Activated CD8-positive, alpha-beta T cell treated with anti-CD3 and anti-CD28 coated beads for 36 hours (primary cell): ENCODE measurements at regions not wholly inside any gene's neighbourhood (a gene's known extent, or its start where the extent isn't known, plus 50 kb on each side); places are given as distances from the start of the nearest gene placed in this dataset.

Source experiments
- ATAC-seq: fragments of 200-7000 bp; cut with Tn5 transposase; one replicate; pipeline ENCODE4 v1.10.0; 2021; ENCODE audit warnings: mild to moderate bottlenecking, moderate library complexity
- CTCF ChIA-PET: fragments of 350-600 bp; sonication (Branson Sonifier 250); formaldehyde crosslinking; loops from one replicate; lab custom pipeline; 2021; ENCODE audit warnings: antibody characterized with exemption; lab: Charles Lee
- POLR2A ChIA-PET: fragments of 350-600 bp; sonication (Branson Sonifier 250); formaldehyde crosslinking; loops from one replicate; lab custom pipeline; 2021; ENCODE audit warnings: antibody characterized with exemption; lab: Charles Lee
- DNase-seq: peaks from one replicate; pipeline ENCODE4 v3.0.0-alpha.2; 2020
- H3K27ac Mint-ChIP-seq: one replicate; pipeline ENCODE4 v1.8.0; 2021; ENCODE audit warnings: mild to moderate bottlenecking, mixed read lengths
- H3K27me3 Mint-ChIP-seq: one replicate; pipeline ENCODE4 v1.8.0; 2021; ENCODE audit warnings: mixed read lengths
- H3K36me3 Mint-ChIP-seq: one replicate; pipeline ENCODE4 v1.8.0; 2021; ENCODE audit warnings: low read depth, mixed read lengths
- H3K4me1 Mint-ChIP-seq: one replicate; pipeline ENCODE4 v1.8.0; 2021; ENCODE audit warnings: low read depth, mixed read lengths
- H3K4me3 Mint-ChIP-seq: one replicate; pipeline ENCODE4 v1.8.0; 2021; ENCODE audit warnings: mild to moderate bottlenecking, moderate library complexity, mixed read lengths
- H3K9me3 Mint-ChIP-seq: one replicate; pipeline ENCODE4 v1.8.0; 2021; ENCODE audit warnings: mixed read lengths
- CTCF ChIP-seq: fragments of 200-600 bp; IDR thresholded peaks from one replicate; pipeline ENCODE4 v1.8.0; 2022; ENCODE audit warnings: antibody characterized with exemption, mild to moderate bottlenecking
- intact Hi-C: fragments of 100-400 bp; cut with micrococcal nuclease; formaldehyde crosslinking; loops from one replicate; pipeline ENCODE4 v1.10.0; 2022

DNA sequence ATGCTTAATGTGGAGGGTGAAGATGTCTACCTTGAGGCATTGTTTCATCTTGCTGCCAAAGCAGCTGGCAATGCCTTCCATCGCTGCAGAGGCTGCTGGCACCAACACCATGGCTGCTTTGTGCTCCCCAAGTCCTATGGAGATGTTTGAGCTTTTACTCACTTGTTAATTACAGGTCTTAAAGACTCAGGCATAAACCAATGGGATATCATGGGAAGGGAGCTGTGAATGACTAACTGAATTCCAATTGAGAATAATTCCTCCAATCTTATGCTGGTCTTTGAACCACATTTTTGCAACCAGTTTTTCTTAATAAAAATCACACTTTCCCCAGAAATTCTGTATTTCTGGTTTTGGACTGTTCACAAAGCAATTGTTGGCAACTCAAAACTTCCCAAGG is 762.0 kb downstream of the GBE1 start:
- H3K27me3 Mint-ChIP-seq: no peaks in the 10 kb centered on the region
- DNase-seq (no peak), ATAC-seq (no peak)
- peaks cover 6% of the 10 kb centered on the region for H3K9me3 Mint-ChIP-seq
- H3K4me1 Mint-ChIP-seq: no peaks in the 10 kb centered on the region
- H3K36me3 Mint-ChIP-seq: no peaks in the 10 kb centered on the region
- TF ChIP-seq CTCF: no peak
- ChIA-PET CTCF (no interaction called here), POLR2A (no interaction called here)
- no peak overlapping the region for H3K27ac Mint-ChIP-seq
- intact Hi-C loops: no loop called here
- no peak overlapping the region for H3K4me3 Mint-ChIP-seq

DNA sequence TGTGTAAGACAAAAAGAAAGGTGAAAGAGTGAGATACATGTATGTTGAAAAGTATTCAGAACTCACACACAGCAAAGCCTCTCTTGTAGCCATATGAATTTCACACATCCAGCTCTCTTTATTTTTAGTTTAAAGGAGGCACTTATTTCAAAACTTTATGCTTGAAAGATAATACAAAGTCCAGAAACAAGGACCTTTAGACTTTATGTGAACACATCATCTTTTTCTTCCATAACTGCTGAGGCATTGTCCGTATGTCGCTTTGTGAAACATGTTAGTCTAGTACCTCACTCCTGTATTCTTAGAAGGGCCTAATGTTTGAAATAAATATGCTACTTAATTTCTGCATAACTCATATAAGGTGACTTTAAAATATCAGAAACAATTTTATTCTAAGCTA is 763.4 kb downstream of the GBE1 start:
- Mint-ChIP-seq H3K27me3 (no peaks in the 10 kb centered on the region), H3K4me3 (no peak overlapping the region), H3K36me3 (no peaks in the 10 kb centered on the region), H3K27ac (no peak overlapping the region), H3K4me1 (no peaks in the 10 kb centered on the region), H3K9me3 (peaks cover 10% of the 10 kb centered on the region)
- no peak for TF ChIP-seq CTCF
- intact Hi-C loops: no loop called here
- ChIA-PET CTCF (no interaction called here), POLR2A (no interaction called here)
- no peak for ATAC-seq
- no peak for DNase-seq

DNA sequence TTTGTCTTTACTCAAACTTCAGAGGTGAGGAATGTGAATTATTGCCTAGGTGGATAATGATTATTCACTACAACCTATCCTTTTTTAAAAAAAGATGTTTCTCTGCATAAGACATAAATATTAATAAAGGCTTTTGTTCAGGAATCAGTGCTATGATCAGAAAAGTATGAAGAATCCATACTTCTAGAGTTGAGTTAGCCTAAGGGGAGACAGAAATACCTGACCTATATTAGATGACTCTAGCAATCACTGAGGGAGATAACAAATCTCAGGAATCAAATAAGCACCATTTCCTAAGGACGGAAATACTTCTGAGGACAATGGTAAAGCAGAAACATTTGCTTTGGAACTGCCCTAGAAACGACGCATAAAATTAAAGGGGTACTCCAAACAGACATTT is 763.8 kb downstream of the GBE1 start:
- ChIA-PET CTCF (no interaction called here), POLR2A (no interaction called here)
- DNase-seq (no peak), ATAC-seq (no peak)
- Mint-ChIP-seq H3K4me3 (no peak overlapping the region), H3K36me3 (no peaks in the 10 kb centered on the region), H3K27me3 (no peaks in the 10 kb centered on the region), H3K9me3 (peaks cover 12% of the 10 kb centered on the region), H3K27ac (no peak overlapping the region), H3K4me1 (no peaks in the 10 kb centered on the region)
- intact Hi-C loops: no loop called here
- no peak for TF ChIP-seq CTCF

- ChIA-PET CTCF (no interaction called here), POLR2A (no interaction called here)
- ATAC-seq: no peak
- Mint-ChIP-seq H3K4me1 (no peaks in the 10 kb centered on the region), H3K4me3 (no peak overlapping the region), H3K27me3 (no peaks in the 10 kb centered on the region), H3K27ac (no peak overlapping the region), H3K9me3 (peaks cover 12% of the 10 kb centered on the region), H3K36me3 (no peaks in the 10 kb centered on the region)
- intact Hi-C loops: no loop called here
- TF ChIP-seq CTCF: no peak
- DNase-seq: no peak
These were observed 766.7 kb downstream of the GBE1 start for GRCh38 chr3:80994767-80995166.

DNA sequence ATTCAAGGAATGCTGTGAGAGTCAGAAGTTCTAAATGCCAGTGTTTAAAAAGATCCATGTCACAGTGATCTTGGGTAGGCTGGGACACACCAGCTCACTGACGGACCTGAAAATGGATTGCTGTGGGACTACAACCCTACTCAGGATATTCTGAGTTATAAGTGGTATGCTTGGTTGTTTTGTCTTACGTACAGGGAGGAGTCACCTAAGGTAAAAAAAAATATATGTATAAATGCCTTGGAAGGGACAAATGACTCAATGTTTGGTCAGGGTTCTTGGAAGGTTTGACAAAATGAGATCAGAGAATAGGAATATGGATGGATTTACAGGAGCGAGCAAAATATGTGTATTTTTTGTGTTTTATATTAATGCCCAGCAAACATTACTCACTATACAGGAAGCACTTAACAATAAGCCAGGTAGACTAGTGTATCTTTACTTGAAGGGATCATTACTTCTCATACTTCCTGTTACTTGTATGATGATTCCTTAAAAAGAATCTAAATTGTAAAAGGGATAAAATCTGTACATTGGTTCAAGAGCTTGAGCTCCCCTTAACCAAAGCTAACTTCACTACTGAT is 767.3 kb downstream of the GBE1 start:
- DNase-seq (no peak), ATAC-seq (no peak)
- Mint-ChIP-seq H3K36me3 (no peaks in the 10 kb centered on the region), H3K9me3 (peaks cover 13% of the 10 kb centered on the region), H3K27me3 (no peaks in the 10 kb centered on the region), H3K4me3 (no peak overlapping the region), H3K27ac (no peak overlapping the region), H3K4me1 (no peaks in the 10 kb centered on the region)
- no peak for TF ChIP-seq CTCF
- intact Hi-C loops: no loop called here
- POLR2A ChIA-PET: no interaction called here
- CTCF ChIA-PET: no interaction called here
